Stimulated activated CD4-positive, alpha-beta T cell treated with anti-CD3 and anti-CD28 coated beads, Interleukin-2, amount 100 ng/mL, for 24 hours (primary cell): ENCODE measurements at regions not wholly inside any gene's neighbourhood (a gene's known extent, or its start where the extent isn't known, plus 50 kb on each side); places are given as distances from the start of the nearest gene placed in this dataset.

ENCODE experiments used
- DNase-seq, 2 donors: peaks; one replicate each; pipeline ENCODE4 v3.0.0-alpha.2; 2020

GRCh38 chr2:147499785-147500184, 345.0 kb upstream of the ACVR2A start:
- DNase-seq = no peak

GRCh38 chr2:147495734-147496133, 349.1 kb upstream of the ACVR2A start:
- DNase-seq = no peak

- DNase-seq = no peak
Measured at GRCh38 chr2:147492471-147492870, 352.4 kb upstream of the ACVR2A start.

- no peak for DNase-seq
Measured at GRCh38 chr2:147491506-147491905, 353.3 kb upstream of the ACVR2A start.

GRCh38 chr2:147490401-147491261, 354.2 kb upstream of the ACVR2A start:
- no peak for DNase-seq

GRCh38 chr2:147488472-147488871, 356.4 kb upstream of the ACVR2A start:
- no peak for DNase-seq

GRCh38 chr2:147487978-147488289, 356.9 kb upstream of the ACVR2A start:
- DNase-seq = no peak

- no peak for DNase-seq
Measured at GRCh38 chr2:147487286-147487977, 357.4 kb upstream of the ACVR2A start.

- DNase-seq = no peak
Measured at GRCh38 chr2:147485210-147485851, 359.5 kb upstream of the ACVR2A start.

- DNase-seq = no peak
Measured at GRCh38 chr2:147483911-147484310, 360.9 kb upstream of the ACVR2A start.

- no peak for DNase-seq
Measured at GRCh38 chr2:147482916-147483669, 361.7 kb upstream of the ACVR2A start.

- DNase-seq = no peak
Measured at GRCh38 chr2:147482111-147482895, 362.5 kb upstream of the ACVR2A start.

GRCh38 chr2:147479358-147479757, 365.5 kb upstream of the ACVR2A start:
- DNase-seq = no peak

- no peak for DNase-seq
Measured at GRCh38 chr2:147473075-147473474, 371.8 kb upstream of the ACVR2A start.

- no peak for DNase-seq
Measured at GRCh38 chr2:147471126-147471525, 373.7 kb upstream of the ACVR2A start.

GRCh38 chr2:147469471-147469870, 375.4 kb upstream of the ACVR2A start:
- DNase-seq = no peak

- no peak for DNase-seq
Measured at GRCh38 chr2:147468963-147469362, 375.9 kb upstream of the ACVR2A start.

- DNase-seq = no peak
Measured at GRCh38 chr2:147468349-147468748, 376.5 kb upstream of the ACVR2A start.

- no peak for DNase-seq
Measured at GRCh38 chr2:147467441-147467840, 377.4 kb upstream of the ACVR2A start.

- no peak for DNase-seq
Measured at GRCh38 chr2:147464737-147465357, 380.0 kb upstream of the ACVR2A start.

GRCh38 chr2:147463881-147464520, 380.8 kb upstream of the ACVR2A start:
- no peak for DNase-seq
